HG03139 (cell line): ENCODE measurements at regions not wholly inside any gene's neighbourhood (a gene's known extent, or its start where the extent isn't known, plus 50 kb on each side); places are given as distances from the start of the nearest gene placed in this dataset.

Source experiments
- ATAC-seq: cut with Tn5 transposase; IDR thresholded peaks from one replicate; pipeline ENCODE4 v1.9.1; 2021; ENCODE audit not compliant: unreplicated experiment

GRCh38 chr18:51692612-51693011, 495.1 kb upstream of the MEX3C start:
- no peak for ATAC-seq

GRCh38 chr18:51711298-51711889, 513.9 kb upstream of the MEX3C start:
- ATAC-seq, result peak; percentile 71

- ATAC-seq, result no peak
Observed at GRCh38 chr18:51712821-51713220, 515.3 kb upstream of the MEX3C start.

GRCh38 chr18:51716277-51716676, 518.8 kb upstream of the MEX3C start:
- no peak for ATAC-seq

GRCh38 chr18:51721388-51721787, 523.9 kb upstream of the MEX3C start:
- ATAC-seq, result no peak

- no peak for ATAC-seq
Observed at GRCh38 chr18:51721996-51722395, 524.5 kb upstream of the MEX3C start.

- no peak for ATAC-seq
Observed at GRCh38 chr18:51724790-51725721, 527.6 kb upstream of the MEX3C start.

GRCh38 chr18:51726614-51727013, 529.1 kb upstream of the MEX3C start:
- no peak for ATAC-seq

- peak; percentile 61 for ATAC-seq
Observed at GRCh38 chr18:51727780-51728179, 530.3 kb upstream of the MEX3C start.

- no peak for ATAC-seq
Observed at GRCh38 chr18:51731070-51731469, 533.6 kb upstream of the MEX3C start.

- no peak for ATAC-seq
Observed at GRCh38 chr18:51734576-51734975, 537.1 kb upstream of the MEX3C start.

GRCh38 chr18:51739044-51739666, 541.7 kb upstream of the MEX3C start:
- ATAC-seq, result peak; percentile 92

- ATAC-seq, result no peak
Observed at GRCh38 chr18:51751901-51752300, 554.4 kb upstream of the MEX3C start.

GRCh38 chr18:51753365-51754057, 556.0 kb upstream of the MEX3C start:
- no peak for ATAC-seq

- no peak for ATAC-seq
Observed at GRCh38 chr18:51754566-51754965, 557.1 kb upstream of the MEX3C start.

GRCh38 chr18:51757255-51757924, 559.9 kb upstream of the MEX3C start:
- ATAC-seq, result no peak

- no peak for ATAC-seq
Observed at GRCh38 chr18:51762373-51762772, 564.9 kb upstream of the MEX3C start.

- ATAC-seq, result no peak
Observed at GRCh38 chr18:51765606-51766360, 568.3 kb upstream of the MEX3C start.

GRCh38 chr18:51767293-51767692, 569.8 kb upstream of the MEX3C start:
- ATAC-seq, result peak; percentile 67

GRCh38 chr18:51778115-51778514, 561.9 kb upstream of the DCC start:
- ATAC-seq, result no peak
